ENCODE measurements at regions not wholly inside any gene's neighbourhood (a gene's known extent, or its start where the extent isn't known, plus 50 kb on each side); places are given as distances from the start of the nearest gene placed in this dataset.

DNA sequence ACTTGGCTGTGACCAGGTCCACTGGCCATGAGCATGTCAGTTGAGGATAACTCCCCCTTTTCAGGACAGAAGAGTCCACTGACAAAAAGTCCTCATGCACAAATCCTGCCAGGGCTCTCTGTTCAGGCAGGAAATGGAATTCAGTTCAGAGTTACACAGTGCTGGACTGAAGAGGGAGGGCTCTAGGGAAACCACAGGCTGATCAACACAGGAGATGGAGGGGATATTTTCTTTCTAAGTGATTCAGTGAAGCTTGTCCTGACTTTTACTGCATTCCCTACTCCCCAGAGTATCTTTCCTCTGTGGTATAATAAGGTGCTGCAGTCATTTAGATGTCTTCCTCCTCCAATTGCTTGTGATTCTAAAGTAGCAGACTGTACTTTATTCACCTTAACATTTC lies 335.5 kb upstream of the IGFBP7 start:
- DNase-seq: no peak
- H3K27ac Mint-ChIP-seq (ENCODE audit: unreplicated experiment): no peak overlapping the region
- H3K4me3 Mint-ChIP-seq (ENCODE audit: unreplicated experiment): no peak overlapping the region
- TF ChIP-seq, protein P1, sequence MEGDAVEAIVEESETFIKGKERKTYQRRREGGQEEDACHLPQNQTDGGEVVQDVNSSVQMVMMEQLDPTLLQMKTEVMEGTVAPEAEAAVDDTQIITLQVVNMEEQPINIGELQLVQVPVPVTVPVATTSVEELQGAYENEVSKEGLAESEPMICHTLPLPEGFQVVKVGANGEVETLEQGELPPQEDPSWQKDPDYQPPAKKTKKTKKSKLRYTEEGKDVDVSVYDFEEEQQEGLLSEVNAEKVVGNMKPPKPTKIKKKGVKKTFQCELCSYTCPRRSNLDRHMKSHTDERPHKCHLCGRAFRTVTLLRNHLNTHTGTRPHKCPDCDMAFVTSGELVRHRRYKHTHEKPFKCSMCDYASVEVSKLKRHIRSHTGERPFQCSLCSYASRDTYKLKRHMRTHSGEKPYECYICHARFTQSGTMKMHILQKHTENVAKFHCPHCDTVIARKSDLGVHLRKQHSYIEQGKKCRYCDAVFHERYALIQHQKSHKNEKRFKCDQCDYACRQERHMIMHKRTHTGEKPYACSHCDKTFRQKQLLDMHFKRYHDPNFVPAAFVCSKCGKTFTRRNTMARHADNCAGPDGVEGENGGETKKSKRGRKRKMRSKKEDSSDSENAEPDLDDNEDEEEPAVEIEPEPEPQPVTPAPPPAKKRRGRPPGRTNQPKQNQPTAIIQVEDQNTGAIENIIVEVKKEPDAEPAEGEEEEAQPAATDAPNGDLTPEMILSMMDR (IDR thresholded peaks at IDR 0.05; ENCODE audit: insufficient read depth in 1 of 2, low read depth in 1 of 2, low read length in 1 of 2, severe bottlenecking in 1 of 2, unreplicated experiment in 1 of 2): no peak
- no peaks in the 10 kb centered on the region for H3K4me1 ChIP-seq
- H3K36me3 Mint-ChIP-seq (ENCODE audit: insufficient read depth, unreplicated experiment): no peaks in the 10 kb centered on the region
- CTCF ChIA-PET: no interaction called here
- no peaks in the 10 kb centered on the region for H3K27me3 ChIP-seq (replicated peaks; ENCODE audit: control insufficient read depth, insufficient read depth, low read length)
- intact Hi-C loops (cut with micrococcal nuclease; ENCODE audit: unreplicated experiment): loop anchor here (10.0 kb wide), 1 partner anchor 109 kb away; no protein-coding TSS in a partner anchor
- POLR2A ChIA-PET: no interaction called here
- no peaks in the 10 kb centered on the region for H3K4me1 Mint-ChIP-seq (ENCODE audit: low read depth, unreplicated experiment)
- H3K36me3 ChIP-seq (ENCODE audit: control insufficient read depth, insufficient read depth, low read length): no peaks in the 10 kb centered on the region
- H3K4me3 ChIP-seq (ENCODE audit: low read depth, low read length): no peak overlapping the region
- no peaks in the 10 kb centered on the region for H3K9me3 Mint-ChIP-seq (ENCODE audit: unreplicated experiment)
- no peaks in the 10 kb centered on the region for H3K9me3 ChIP-seq
- peaks cover 9% of the 10 kb centered on the region for H3K27me3 Mint-ChIP-seq (ENCODE audit: insufficient read depth, unreplicated experiment)
- no TSS peak for BruUV-seq (replicated peaks)

DNA sequence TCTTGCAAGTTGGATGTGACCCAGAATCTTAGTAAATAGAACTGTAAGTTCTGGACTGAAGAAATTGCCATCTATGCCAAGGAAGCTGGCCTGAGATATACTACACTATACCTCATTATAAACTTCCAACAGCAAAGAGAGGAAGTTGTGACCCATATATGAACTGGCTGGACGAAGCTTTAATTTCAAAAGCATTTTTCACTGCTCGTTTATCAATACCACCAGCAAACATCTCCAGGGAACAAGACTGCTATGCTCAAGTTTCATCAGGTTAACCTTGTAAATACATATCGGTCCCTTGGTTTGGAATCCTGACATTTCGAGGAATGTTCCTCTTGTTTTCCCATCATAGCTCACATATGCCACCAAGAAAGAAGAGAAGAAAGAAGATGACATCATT lies 334.5 kb upstream of the IGFBP7 start:
- CTCF ChIA-PET: no interaction called here
- intact Hi-C loops (cut with micrococcal nuclease; ENCODE audit: unreplicated experiment): loop anchor here (10.0 kb wide), 1 partner anchor 110 kb away; no protein-coding TSS in a partner anchor
- H3K4me1 Mint-ChIP-seq (ENCODE audit: low read depth, unreplicated experiment): no peaks in the 10 kb centered on the region

DNA sequence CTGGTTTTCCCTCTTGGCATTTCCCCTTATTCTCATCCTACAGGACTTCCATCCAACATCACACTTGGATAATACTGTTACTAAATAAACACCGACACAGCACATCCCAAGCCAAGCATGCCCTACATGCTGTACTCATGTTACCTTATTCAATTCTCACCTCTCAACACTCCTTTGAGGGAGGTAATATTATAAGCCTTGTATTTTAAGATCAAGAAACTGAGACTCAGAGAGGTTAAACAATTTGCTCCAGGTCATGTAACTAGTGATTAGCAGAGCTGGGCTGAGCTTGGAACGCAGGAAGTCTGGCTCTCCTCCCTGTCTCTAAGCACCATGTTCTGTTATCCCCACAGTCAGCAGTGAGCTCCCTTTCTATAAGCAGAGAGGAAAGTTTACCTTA lies 333.6 kb upstream of the IGFBP7 start:
- no peaks in the 10 kb centered on the region for H3K4me1 ChIP-seq
- Mint-ChIP-seq H3K27ac (ENCODE audit: unreplicated experiment) (no peak overlapping the region), H3K27me3 (ENCODE audit: insufficient read depth, unreplicated experiment) (peaks cover 17% of the 10 kb centered on the region), H3K4me1 (ENCODE audit: low read depth, unreplicated experiment) (no peaks in the 10 kb centered on the region), H3K9me3 (ENCODE audit: unreplicated experiment) (no peaks in the 10 kb centered on the region), H3K36me3 (ENCODE audit: insufficient read depth, unreplicated experiment) (no peaks in the 10 kb centered on the region), H3K4me3 (ENCODE audit: unreplicated experiment) (no peak overlapping the region)
- ChIA-PET CTCF (no interaction called here), POLR2A (no interaction called here)
- no TSS peak for BruUV-seq (replicated peaks)
- DNase-seq: no peak
- H3K27me3 ChIP-seq (replicated peaks; ENCODE audit: control insufficient read depth, insufficient read depth, low read length): no peaks in the 10 kb centered on the region
- intact Hi-C loops (cut with micrococcal nuclease; ENCODE audit: unreplicated experiment): loop anchor here (2.0 to 10.0 kb wide), 2 partner anchors 111 to 781 kb away; no protein-coding TSS in a partner anchor
- TF ChIP-seq, protein P1 (IDR thresholded peaks at IDR 0.05; ENCODE audit: insufficient read depth in 1 of 2, low read depth in 1 of 2, low read length in 1 of 2, severe bottlenecking in 1 of 2, unreplicated experiment in 1 of 2): no peak
- no peak overlapping the region for H3K4me3 ChIP-seq (ENCODE audit: low read depth, low read length)
- no peaks in the 10 kb centered on the region for H3K9me3 ChIP-seq
- H3K36me3 ChIP-seq (ENCODE audit: control insufficient read depth, insufficient read depth, low read length): no peaks in the 10 kb centered on the region

More for the DNA sequence above, 334.5 kb upstream of the IGFBP7 start:
- no TSS peak for BruUV-seq (replicated peaks)
- Mint-ChIP-seq H3K4me3 (ENCODE audit: unreplicated experiment) (no peak overlapping the region), H3K36me3 (ENCODE audit: insufficient read depth, unreplicated experiment) (no peaks in the 10 kb centered on the region), H3K9me3 (ENCODE audit: unreplicated experiment) (no peaks in the 10 kb centered on the region), H3K27me3 (ENCODE audit: insufficient read depth, unreplicated experiment) (peaks cover 16% of the 10 kb centered on the region), H3K27ac (ENCODE audit: unreplicated experiment) (no peak overlapping the region)
- POLR2A ChIA-PET: no interaction called here
- Histone ChIP-seq H3K36me3 (ENCODE audit: control insufficient read depth, insufficient read depth, low read length) (no peaks in the 10 kb centered on the region), H3K4me3 (ENCODE audit: low read depth, low read length) (no peak overlapping the region), H3K27me3 (replicated peaks; ENCODE audit: control insufficient read depth, insufficient read depth, low read length) (no peaks in the 10 kb centered on the region), H3K9me3 (no peaks in the 10 kb centered on the region), H3K4me1 (no peaks in the 10 kb centered on the region)
- no peak for DNase-seq
- TF ChIP-seq, protein P1 (IDR thresholded peaks at IDR 0.05; ENCODE audit: insufficient read depth in 1 of 2, low read depth in 1 of 2, low read length in 1 of 2, severe bottlenecking in 1 of 2, unreplicated experiment in 1 of 2): no peak

All from Caco-2 (cell line).